ENCODE measurements at regions not wholly inside any gene's neighbourhood (a gene's known extent, or its start where the extent isn't known, plus 50 kb on each side); places are given as distances from the start of the nearest gene placed in this dataset.

DNA sequence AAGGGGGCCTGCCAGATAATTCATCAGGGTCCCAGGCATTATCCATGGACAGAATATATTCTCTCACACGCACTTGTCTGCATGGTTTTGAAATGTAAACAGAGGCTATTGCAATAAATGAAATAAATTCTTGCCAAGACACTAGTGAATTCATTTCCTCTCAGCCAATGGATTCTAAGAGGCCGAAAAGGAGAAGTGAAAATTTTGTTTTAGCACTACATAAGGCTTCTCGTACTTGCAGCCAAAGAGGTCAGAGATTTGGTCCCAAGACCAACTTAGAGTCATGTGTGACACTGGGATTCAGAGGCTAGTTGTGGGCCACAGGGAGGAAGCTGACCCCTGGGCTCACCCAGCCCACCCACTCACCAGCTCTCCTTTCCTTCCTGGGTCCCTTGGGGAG is 184.1 kb upstream of the GLI2 start:
- TF ChIP-seq, protein P1, sequence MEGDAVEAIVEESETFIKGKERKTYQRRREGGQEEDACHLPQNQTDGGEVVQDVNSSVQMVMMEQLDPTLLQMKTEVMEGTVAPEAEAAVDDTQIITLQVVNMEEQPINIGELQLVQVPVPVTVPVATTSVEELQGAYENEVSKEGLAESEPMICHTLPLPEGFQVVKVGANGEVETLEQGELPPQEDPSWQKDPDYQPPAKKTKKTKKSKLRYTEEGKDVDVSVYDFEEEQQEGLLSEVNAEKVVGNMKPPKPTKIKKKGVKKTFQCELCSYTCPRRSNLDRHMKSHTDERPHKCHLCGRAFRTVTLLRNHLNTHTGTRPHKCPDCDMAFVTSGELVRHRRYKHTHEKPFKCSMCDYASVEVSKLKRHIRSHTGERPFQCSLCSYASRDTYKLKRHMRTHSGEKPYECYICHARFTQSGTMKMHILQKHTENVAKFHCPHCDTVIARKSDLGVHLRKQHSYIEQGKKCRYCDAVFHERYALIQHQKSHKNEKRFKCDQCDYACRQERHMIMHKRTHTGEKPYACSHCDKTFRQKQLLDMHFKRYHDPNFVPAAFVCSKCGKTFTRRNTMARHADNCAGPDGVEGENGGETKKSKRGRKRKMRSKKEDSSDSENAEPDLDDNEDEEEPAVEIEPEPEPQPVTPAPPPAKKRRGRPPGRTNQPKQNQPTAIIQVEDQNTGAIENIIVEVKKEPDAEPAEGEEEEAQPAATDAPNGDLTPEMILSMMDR (IDR thresholded peaks at IDR 0.05) = no peak
- TF ChIP-seq POLR2AphosphoS5 (IDR thresholded peaks at IDR 0.05) (no peak), POLR2A (IDR thresholded peaks at IDR 0.05) (no peak), EP300 (IDR thresholded peaks at IDR 0.05) (no peak)

Data from gastroesophageal sphincter (tissue), 3 donors.